Spleen (tissue), 11 donors: ENCODE measurements at regions not wholly inside any gene's neighbourhood (a gene's known extent, or its start where the extent isn't known, plus 50 kb on each side); places are given as distances from the start of the nearest gene placed in this dataset.
"Not testable (repeated sequence)": the region's sequence is repeated elsewhere in the genome, so short reads cannot be mapped to it uniquely, and the experiment has no call there.

Source experiments
- DNase-seq: peaks from one replicate; pipeline ENCODE4 v3.0.0-alpha.2; 2020
- H3K27ac ChIP-seq, 8 donors: fragments of 200-600 bp; sonication (generic) in 7 of 8; 1 replicate in 4 of 8; 2 replicates in 4 of 8; pipeline versions ENCODE4 v1.5.0 to v1.8.0; 2016 to 2021; ENCODE audit warnings: inconsistent platforms in 4 of 8, mild to moderate bottlenecking in 4 of 8, moderate library complexity in 1 of 8
- H3K27me3 ChIP-seq, 7 donors: fragments of 200-600 bp; sonication (generic) in 6 of 7; replicated peaks in 1 of 7; 1 replicate in 4 of 7; 2 replicates in 3 of 7; pipeline versions ENCODE4 v1.5.0 to v1.8.0; 2016 to 2021; ENCODE audit warnings: inconsistent platforms in 3 of 7, mild to moderate bottlenecking in 1 of 7
- H3K36me3 ChIP-seq, 6 donors: fragments of 200-600 bp; sonication (generic) in 5 of 6; 1 replicate in 4 of 6; 2 replicates in 2 of 6; pipeline versions ENCODE4 v1.5.0 to v1.8.0; 2016 to 2021; ENCODE audit warnings: inconsistent platforms in 2 of 6
- H3K4me1 ChIP-seq, 6 donors: fragments of 200-600 bp; sonication (generic) in 5 of 6; 1 replicate in 3 of 6; 2 replicates in 3 of 6; pipeline versions ENCODE4 v1.5.0 to v1.8.0; 2016 to 2021; ENCODE audit warnings: inconsistent platforms in 3 of 6
- H3K4me3 ChIP-seq, 8 donors: fragments of 200-600 bp; sonication (generic) in 7 of 8; 1 replicate in 4 of 8; 2 replicates in 4 of 8; pipeline versions ENCODE4 v1.5.0 to v1.8.0; 2016 to 2021; ENCODE audit warnings: inconsistent platforms in 4 of 8, mild to moderate bottlenecking in 4 of 8, moderate library complexity in 2 of 8
- H3K9me3 ChIP-seq, 8 donors: fragments of 200-600 bp; sonication (generic) in 7 of 8; 1 replicate in 4 of 8; 2 replicates in 4 of 8; pipeline versions ENCODE4 v1.5.0 to v1.8.0; 2016 to 2021; ENCODE audit warnings: inconsistent platforms in 4 of 8
- CTCF ChIP-seq, 11 experiments: fragments of 200-600 bp in 7 of 11; fragments of 450-650 bp in 4 of 11; sonication (generic) in 4 of 11; IDR thresholded peaks in 8 of 11; conservative IDR thresholded peaks in 3 of 11; 1 replicate in 7 of 11; 2 replicates in 4 of 11; pipeline versions ENCODE4 v1.4.0 to v1.8.0; 2016 to 2021; ENCODE audit warnings: antibody characterized with exemption in 11 of 11, inconsistent platforms in 4 of 11, mild to moderate bottlenecking in 1 of 11
- POLR2A ChIP-seq, 3 donors: fragments of 450-650 bp; IDR thresholded peaks; one replicate each; pipeline ENCODE4 v1.5.1; 2017; ENCODE audit warnings: antibody characterized with exemption in 3 of 3, mild to moderate bottlenecking in 1 of 3
- POLR2AphosphoS5 ChIP-seq, 3 donors: sonication (generic); formaldehyde crosslinking; IDR thresholded peaks; one replicate each; pipeline ENCODE4 v1.5.1; 2017; ENCODE audit warnings: antibody characterized with exemption in 3 of 3
- WGBS, 5 donors: extraction: QIAGEN DNeasy Blood & Tissue Kit in 3 of 5; methylation state at CpG; one replicate each; pipeline versions ENCODE4 v1.1.5 to v1.1.7; 2013 to 2018; 5-methylcytosine and 5-hydroxymethylcytosine counted together
- intact Hi-C: fragments of 100-400 bp; cut with DNase I; formaldehyde crosslinking; loops from one replicate; pipeline ENCODE4 v1.15.0; 2023; ENCODE audit warnings: low total_unique reads
- donor health status: healthy with polysubstance abuse.
- donor health status: DM: no; HTN: no; CAD: no; lungs with moderate emphysema.
- donor health status: DM: no; HTN: no; CAD: no.
- donor health status: Bipolar disorder and iron deficiency.
- donor health status: healthy.
- donor health status: DM: no; HTN: no; CAD: no.
- donor health status: DM: yes; HTN: yes; CAD: no.

GRCh38 chr13:24931450-24932251, 164.3 kb upstream of the PABPC3 start:
- no peaks in the 10 kb centered on the region for H3K9me3 ChIP-seq
- no peak overlapping the region for H3K27ac ChIP-seq
- H3K27me3 ChIP-seq, result peaks cover 0 to 52% (median 16%) of the 10 kb centered on the region in 7 donors
- intact Hi-C loops, result no loop called here
- peaks cover 0 to 12% (median 0%) of the 10 kb centered on the region in 6 donors for H3K4me1 ChIP-seq
- TF ChIP-seq CTCF (IDR thresholded peaks at IDR 0.05 in 8 of 11, conservative IDR thresholded peaks at IDR 0.05 in 3 of 11) (no peak), POLR2AphosphoS5 (IDR thresholded peaks at IDR 0.05) (no peak), POLR2A (IDR thresholded peaks at IDR 0.05) (no peak)
- WGBS, 5 donors, result 14 to 34% (median 24%) methylated on average over 23 to 31 of the region's 31 CpGs
- no peaks in the 10 kb centered on the region for H3K36me3 ChIP-seq
- H3K4me3 ChIP-seq, result no peak overlapping the region
- no peak for DNase-seq

GRCh38 chr13:24933106-24934023, 162.6 kb upstream of the PABPC3 start:
- H3K4me1 ChIP-seq, result peaks cover 0 to 12% (median 0%) of the 10 kb centered on the region in 6 donors
- intact Hi-C loops, DNase-seq, H3K36me3 ChIP-seq, H3K4me3 ChIP-seq, H3K27ac ChIP-seq, H3K9me3 ChIP-seq: not testable (repeated sequence)
- 65 to 86% (median 72%) methylated on average over 15 of the region's 15 CpGs for WGBS, 5 donors
- peaks cover 0 to 61% (median 16%) of the 10 kb centered on the region in 7 donors for H3K27me3 ChIP-seq

GRCh38 chr13:24934024-24934385, 161.9 kb upstream of the PABPC3 start:
- Histone ChIP-seq H3K4me1 (peaks cover 0 to 12% (median 0%) of the 10 kb centered on the region in 6 donors), H3K27me3 (peaks cover 0 to 57% (median 16%) of the 10 kb centered on the region in 7 donors)
- H3K36me3 ChIP-seq, intact Hi-C loops, H3K27ac ChIP-seq, DNase-seq, H3K9me3 ChIP-seq, H3K4me3 ChIP-seq: not testable (repeated sequence)
- WGBS, 5 donors, result 71 to 81% (median 76%) methylated on average over 4 of the region's 4 CpGs

GRCh38 chr13:24938966-24939365, 157.0 kb upstream of the PABPC3 start:
- Histone ChIP-seq H3K27me3 (peaks cover 0 to 12% (median 0%) of the 10 kb centered on the region in 7 donors), H3K4me3 (no peak overlapping the region), H3K9me3 (peaks cover 0 to 2% (median 0%) of the 10 kb centered on the region in 8 donors), H3K4me1 (no peaks in the 10 kb centered on the region), H3K36me3 (no peaks in the 10 kb centered on the region), H3K27ac (no peak overlapping the region)
- 31 to 55% (median 46%) methylated on average over 6 of the region's 6 CpGs for WGBS, 5 donors
- no peak for DNase-seq
- intact Hi-C loops, result no loop called here
- TF ChIP-seq POLR2AphosphoS5 (IDR thresholded peaks at IDR 0.05) (no peak), CTCF (IDR thresholded peaks at IDR 0.05 in 8 of 11, conservative IDR thresholded peaks at IDR 0.05 in 3 of 11) (no peak), POLR2A (IDR thresholded peaks at IDR 0.05) (no peak)

GRCh38 chr13:24941023-24941713, 154.8 kb upstream of the PABPC3 start:
- H3K4me3 ChIP-seq, H3K27ac ChIP-seq, H3K36me3 ChIP-seq, H3K9me3 ChIP-seq, DNase-seq, H3K27me3 ChIP-seq, H3K4me1 ChIP-seq, intact Hi-C loops: not testable (repeated sequence)
- WGBS, 5 donors, result 77 to 86% (median 84%) methylated on average over 10 to 11 of the region's 11 CpGs
